Activated naive CD8-positive, alpha-beta T cell treated with anti-CD3 and anti-CD28 coated beads for 36 hours (primary cell): ENCODE measurements at regions not wholly inside any gene's neighbourhood (a gene's known extent, or its start where the extent isn't known, plus 50 kb on each side); places are given as distances from the start of the nearest gene placed in this dataset.

ENCODE experiments used
- DNase-seq: peaks from one replicate; pipeline ENCODE4 v3.0.0; 2021
- H3K27ac Mint-ChIP-seq: one replicate; pipeline ENCODE4 v1.8.0; 2022; ENCODE audit warnings: mild to moderate bottlenecking, moderate library complexity, mixed read lengths
- H3K27me3 Mint-ChIP-seq: one replicate; pipeline ENCODE4 v1.8.0; 2022; ENCODE audit warnings: mild to moderate bottlenecking, mixed read lengths
- H3K36me3 Mint-ChIP-seq: one replicate; pipeline ENCODE4 v1.8.0; 2021; ENCODE audit warnings: mild to moderate bottlenecking, mixed read lengths
- H3K4me1 Mint-ChIP-seq: one replicate; pipeline ENCODE4 v1.8.0; 2021; ENCODE audit warnings: mixed read lengths
- H3K4me3 Mint-ChIP-seq: one replicate; pipeline ENCODE4 v1.8.0; 2022; ENCODE audit warnings: mild to moderate bottlenecking, moderate library complexity, mixed read lengths
- H3K9me3 Mint-ChIP-seq: one replicate; pipeline ENCODE4 v1.8.0; 2022; ENCODE audit warnings: mixed read lengths

GRCh38 chr9:129256959-129257713 is 79.1 kb upstream of the IER5L start:
- peaks cover 18% of the 10 kb centered on the region for H3K27me3 Mint-ChIP-seq
- no peak for DNase-seq
- H3K4me1 Mint-ChIP-seq = peaks cover 31% of the 10 kb centered on the region
- H3K36me3 Mint-ChIP-seq = no peaks in the 10 kb centered on the region
- H3K9me3 Mint-ChIP-seq = no peaks in the 10 kb centered on the region
- H3K4me3 Mint-ChIP-seq = no peak overlapping the region
- no peak overlapping the region for H3K27ac Mint-ChIP-seq

GRCh38 chr9:129254566-129255287 is 76.7 kb upstream of the IER5L start:
- Mint-ChIP-seq H3K4me1 (peaks cover 18% of the 10 kb centered on the region), H3K4me3 (no peak overlapping the region), H3K27me3 (peaks cover 5% of the 10 kb centered on the region), H3K36me3 (no peaks in the 10 kb centered on the region), H3K9me3 (no peaks in the 10 kb centered on the region), H3K27ac (no peak overlapping the region)
- DNase-seq = no peak

- Mint-ChIP-seq H3K27me3 (no peaks in the 10 kb centered on the region), H3K36me3 (no peaks in the 10 kb centered on the region), H3K27ac (no peak overlapping the region), H3K4me3 (no peak overlapping the region), H3K4me1 (peaks cover 10% of the 10 kb centered on the region), H3K9me3 (no peaks in the 10 kb centered on the region)
- DNase-seq = no peak
These were observed 75.8 kb upstream of the IER5L start for GRCh38 chr9:129253803-129254381.

- no peak overlapping the region for H3K4me3 Mint-ChIP-seq
- no peaks in the 10 kb centered on the region for H3K36me3 Mint-ChIP-seq
- peaks cover 6% of the 10 kb centered on the region for H3K4me1 Mint-ChIP-seq
- DNase-seq = no peak
- no peaks in the 10 kb centered on the region for H3K9me3 Mint-ChIP-seq
- H3K27ac Mint-ChIP-seq = no peak overlapping the region
- H3K27me3 Mint-ChIP-seq = no peaks in the 10 kb centered on the region
These were observed 75.1 kb upstream of the IER5L start for GRCh38 chr9:129252937-129253802.

- Mint-ChIP-seq H3K4me3 (no peak overlapping the region), H3K27ac (no peak overlapping the region), H3K9me3 (no peaks in the 10 kb centered on the region), H3K36me3 (no peaks in the 10 kb centered on the region), H3K4me1 (peaks cover 2% of the 10 kb centered on the region), H3K27me3 (no peaks in the 10 kb centered on the region)
- no peak for DNase-seq
These were observed 72.7 kb upstream of the IER5L start for GRCh38 chr9:129250786-129251185.

GRCh38 chr9:129247285-129248153 is 69.5 kb upstream of the IER5L start:
- H3K27me3 Mint-ChIP-seq = no peaks in the 10 kb centered on the region

GRCh38 chr9:129245276-129245675 is 67.2 kb upstream of the IER5L start:
- Mint-ChIP-seq H3K27me3 (no peaks in the 10 kb centered on the region), H3K27ac (no peak overlapping the region), H3K36me3 (no peaks in the 10 kb centered on the region), H3K4me3 (no peak overlapping the region), H3K9me3 (no peaks in the 10 kb centered on the region), H3K4me1 (peaks cover 8% of the 10 kb centered on the region)
- no peak for DNase-seq

More at GRCh38 chr9:129247285-129248153, 69.5 kb upstream of the IER5L start:
- Mint-ChIP-seq H3K36me3 (no peaks in the 10 kb centered on the region), H3K27ac (no peak overlapping the region), H3K4me1 (peaks cover 5% of the 10 kb centered on the region), H3K4me3 (no peak overlapping the region), H3K9me3 (no peaks in the 10 kb centered on the region)
- DNase-seq = no peak

GRCh38 chr9:129242971-129243561 is 65.0 kb upstream of the IER5L start:
- no peaks in the 10 kb centered on the region for H3K27me3 Mint-ChIP-seq
- H3K27ac Mint-ChIP-seq = no peak overlapping the region
- no peak overlapping the region for H3K4me3 Mint-ChIP-seq
- H3K4me1 Mint-ChIP-seq = peaks cover 18% of the 10 kb centered on the region
- no peak for DNase-seq
- no peaks in the 10 kb centered on the region for H3K9me3 Mint-ChIP-seq
- H3K36me3 Mint-ChIP-seq = no peaks in the 10 kb centered on the region

GRCh38 chr9:129242191-129242941 is 64.3 kb upstream of the IER5L start:
- H3K4me3 Mint-ChIP-seq = no peak overlapping the region
- no peaks in the 10 kb centered on the region for H3K36me3 Mint-ChIP-seq
- no peaks in the 10 kb centered on the region for H3K27me3 Mint-ChIP-seq
- no peak for DNase-seq
- no peak overlapping the region for H3K27ac Mint-ChIP-seq
- H3K9me3 Mint-ChIP-seq = no peaks in the 10 kb centered on the region
- peaks cover 25% of the 10 kb centered on the region for H3K4me1 Mint-ChIP-seq

GRCh38 chr9:129241725-129242124 is 63.7 kb upstream of the IER5L start:
- no peaks in the 10 kb centered on the region for H3K9me3 Mint-ChIP-seq
- H3K36me3 Mint-ChIP-seq = no peaks in the 10 kb centered on the region
- H3K4me1 Mint-ChIP-seq = peaks cover 31% of the 10 kb centered on the region
- no peak overlapping the region for H3K27ac Mint-ChIP-seq
- H3K4me3 Mint-ChIP-seq = no peak overlapping the region
- H3K27me3 Mint-ChIP-seq = no peaks in the 10 kb centered on the region
- DNase-seq = no peak

- no peak overlapping the region for H3K27ac Mint-ChIP-seq
- H3K4me1 Mint-ChIP-seq = peaks cover 39% of the 10 kb centered on the region
- H3K36me3 Mint-ChIP-seq = no peaks in the 10 kb centered on the region
- H3K27me3 Mint-ChIP-seq = no peaks in the 10 kb centered on the region
- no peak overlapping the region for H3K4me3 Mint-ChIP-seq
- no peaks in the 10 kb centered on the region for H3K9me3 Mint-ChIP-seq
- DNase-seq = no peak
These were observed 62.6 kb upstream of the IER5L start for GRCh38 chr9:129240581-129241211.

GRCh38 chr9:129239946-129240490 is 62.0 kb upstream of the IER5L start:
- no peaks in the 10 kb centered on the region for H3K9me3 Mint-ChIP-seq
- H3K36me3 Mint-ChIP-seq = no peaks in the 10 kb centered on the region
- no peak overlapping the region for H3K4me3 Mint-ChIP-seq
- H3K27me3 Mint-ChIP-seq = no peaks in the 10 kb centered on the region
- DNase-seq = no peak
- peaks cover 44% of the 10 kb centered on the region for H3K4me1 Mint-ChIP-seq
- no peak overlapping the region for H3K27ac Mint-ChIP-seq

- DNase-seq = no peak
- Mint-ChIP-seq H3K27ac (peak overlapping the region; percentile 92), H3K27me3 (no peaks in the 10 kb centered on the region), H3K36me3 (peaks cover 3% of the 10 kb centered on the region), H3K4me3 (peak overlapping the region; percentile 83), H3K9me3 (peaks cover 9% of the 10 kb centered on the region), H3K4me1 (peaks cover 45% of the 10 kb centered on the region)
These were observed 59.7 kb upstream of the IER5L start for GRCh38 chr9:129237803-129238202.
